ENCODE measurements at regions not wholly inside any gene's neighbourhood (a gene's known extent, or its start where the extent isn't known, plus 50 kb on each side); places are given as distances from the start of the nearest gene placed in this dataset.
"Not testable (repeated sequence)": the region's sequence is repeated elsewhere in the genome, so short reads cannot be mapped to it uniquely, and the experiment has no call there.

DNA sequence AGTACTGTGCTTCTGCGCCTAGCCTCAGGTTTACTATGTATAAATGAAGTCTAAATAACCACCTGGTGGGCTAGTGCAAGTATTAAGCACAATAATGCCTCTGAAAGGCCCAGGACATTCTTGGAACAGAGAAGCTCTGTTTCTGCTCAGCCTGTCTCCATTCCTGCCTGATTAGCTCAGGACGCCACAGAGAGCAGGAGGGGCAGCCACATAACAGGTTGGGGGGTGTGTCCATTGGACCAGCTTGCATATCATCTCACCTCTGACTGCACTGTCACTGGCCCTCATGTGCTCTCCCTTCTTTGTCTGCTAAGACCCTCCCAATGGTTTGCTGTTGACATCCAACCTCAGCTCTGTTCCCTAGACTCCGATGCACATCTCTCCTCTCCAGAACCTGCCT, 52.8 kb upstream of the IKZF1 start:
- DNase-seq, result no peak

DNA sequence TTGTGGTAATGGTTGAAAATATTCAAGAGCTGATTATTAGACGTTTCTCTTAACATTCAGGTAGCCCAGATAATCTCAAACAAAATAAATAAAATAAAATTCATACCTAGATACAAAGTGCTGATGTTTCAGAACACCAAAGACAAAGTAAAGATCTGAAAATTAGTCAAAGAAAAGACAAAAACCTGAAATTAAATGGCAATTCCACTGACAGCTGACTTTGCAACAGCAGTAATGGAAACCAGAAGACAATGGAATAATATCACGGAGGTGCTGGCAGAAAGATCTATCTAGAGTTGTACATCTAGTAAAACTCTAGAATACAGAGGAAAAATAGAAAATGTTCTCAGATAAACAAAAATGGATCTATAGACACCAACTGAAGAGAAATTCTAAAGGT, 58.0 kb upstream of the IKZF1 start:
- no peak for DNase-seq

DNA sequence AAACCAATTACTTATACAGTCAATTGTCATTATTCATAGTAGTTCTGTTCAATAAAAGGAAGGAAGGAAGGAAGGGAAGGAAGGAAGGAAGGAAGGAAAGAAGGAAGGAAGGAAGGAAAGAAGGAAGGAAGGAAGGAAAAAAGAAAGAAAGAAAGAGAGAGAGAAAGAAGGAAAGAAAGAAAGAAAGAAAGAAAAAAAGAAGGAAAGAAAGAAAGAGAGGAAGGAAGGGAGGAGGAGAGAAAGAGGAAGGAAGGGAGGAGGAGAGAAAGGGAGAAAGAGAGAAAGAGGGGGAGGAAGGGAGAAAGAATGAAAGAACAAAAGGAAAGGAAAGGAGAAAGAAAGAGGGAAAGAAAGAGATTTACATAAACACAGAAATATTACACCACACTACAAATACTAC, 62.4 kb upstream of the IKZF1 start:
- not testable (repeated sequence) for DNase-seq

DNA sequence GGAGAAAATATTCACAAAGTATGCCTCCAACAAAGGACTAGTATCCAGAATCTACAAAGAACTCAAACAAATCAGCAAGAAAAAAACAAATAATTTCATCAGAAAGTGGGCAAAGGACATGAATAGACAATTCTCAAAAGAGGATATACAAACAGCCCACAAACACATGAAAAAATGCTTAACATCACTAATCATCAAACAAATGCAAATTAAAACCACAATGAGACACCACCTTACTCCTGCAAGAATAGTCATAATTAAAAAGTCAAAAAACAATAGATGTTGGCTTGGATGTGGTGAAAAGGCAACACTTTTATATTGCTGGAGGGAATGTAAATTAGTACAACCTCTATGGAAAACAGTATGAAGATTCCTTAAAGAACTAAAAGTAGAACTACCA, 63.8 kb upstream of the IKZF1 start:
- DNase-seq, result not testable (repeated sequence)

DNA sequence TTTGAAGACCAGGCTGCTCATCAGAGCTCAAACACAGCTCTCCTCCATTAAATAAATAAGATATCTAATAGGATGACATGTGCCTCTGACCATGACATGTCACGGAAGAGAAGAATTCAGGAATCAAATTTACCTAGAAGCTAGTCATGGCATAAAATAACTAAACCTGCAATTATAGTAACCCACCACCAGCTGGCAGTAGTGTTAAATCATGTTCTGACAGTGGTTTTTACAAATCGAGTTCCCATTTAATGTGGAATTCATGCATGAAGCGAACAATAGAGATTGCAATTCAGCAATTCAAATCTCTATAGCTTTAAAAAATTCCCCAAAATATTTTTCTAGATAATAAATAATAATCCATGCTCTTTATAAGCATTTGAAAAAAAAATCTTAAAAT, 74.6 kb upstream of the IKZF1 start:
- DNase-seq, result no peak

DNA sequence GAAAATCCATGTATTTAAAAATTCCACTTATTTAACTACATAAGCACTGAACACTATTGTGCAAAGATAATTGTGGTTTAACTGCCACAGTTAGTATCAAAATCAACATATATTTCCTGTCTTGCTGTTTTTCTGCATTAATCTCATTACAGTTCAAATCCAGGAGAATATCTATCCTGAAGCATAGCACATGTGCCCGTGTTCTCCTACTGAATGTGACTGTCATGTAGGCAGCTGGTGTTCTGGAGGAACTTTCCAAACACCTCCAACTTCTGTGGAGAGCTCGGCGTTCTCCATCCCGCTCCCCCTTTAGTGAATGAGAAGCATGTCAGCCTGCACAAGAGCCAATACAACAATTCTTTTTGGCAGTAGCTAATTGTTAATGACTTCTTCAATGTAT, 76.4 kb upstream of the IKZF1 start:
- no peak for DNase-seq

DNA sequence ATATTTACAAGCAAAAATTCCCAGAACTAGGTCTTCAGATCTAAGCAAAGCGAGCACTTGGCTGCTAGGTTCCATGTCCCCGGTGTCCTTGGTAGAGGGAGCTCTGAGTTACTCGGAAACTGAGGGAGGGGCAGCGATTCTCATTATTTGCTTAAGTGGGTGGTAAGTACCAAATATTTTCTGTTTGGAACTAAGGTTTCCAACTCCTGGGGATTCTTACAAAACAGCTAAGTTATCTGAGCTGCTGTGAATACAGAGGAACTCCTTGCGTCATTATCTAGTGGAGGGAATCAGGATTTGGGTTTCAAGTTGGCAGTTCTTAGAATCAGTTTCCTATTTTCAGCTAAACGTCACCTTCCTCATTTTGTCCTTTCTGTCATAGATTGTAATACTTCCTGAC, 76.8 kb upstream of the IKZF1 start:
- no peak for DNase-seq

DNA sequence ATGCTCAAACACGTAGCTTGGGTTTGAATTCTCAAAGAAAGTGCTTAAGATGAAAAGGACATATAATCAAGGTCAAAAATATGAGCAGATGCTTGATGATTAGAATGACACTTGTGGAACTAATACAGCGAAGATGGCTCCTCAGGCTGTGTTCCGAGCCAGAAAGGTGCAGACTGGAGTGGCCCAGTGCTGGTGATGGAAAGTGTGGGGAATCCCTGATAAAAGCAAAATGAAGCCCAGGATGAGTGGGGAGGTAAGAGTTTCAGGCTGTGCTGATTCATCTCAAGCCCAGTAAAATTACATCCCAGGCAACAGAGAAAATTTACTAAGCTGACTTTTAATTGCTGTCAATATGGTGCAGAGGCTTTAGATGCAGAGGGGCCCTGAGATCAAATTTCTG, 77.8 kb upstream of the IKZF1 start:
- DNase-seq, result no peak

DNA sequence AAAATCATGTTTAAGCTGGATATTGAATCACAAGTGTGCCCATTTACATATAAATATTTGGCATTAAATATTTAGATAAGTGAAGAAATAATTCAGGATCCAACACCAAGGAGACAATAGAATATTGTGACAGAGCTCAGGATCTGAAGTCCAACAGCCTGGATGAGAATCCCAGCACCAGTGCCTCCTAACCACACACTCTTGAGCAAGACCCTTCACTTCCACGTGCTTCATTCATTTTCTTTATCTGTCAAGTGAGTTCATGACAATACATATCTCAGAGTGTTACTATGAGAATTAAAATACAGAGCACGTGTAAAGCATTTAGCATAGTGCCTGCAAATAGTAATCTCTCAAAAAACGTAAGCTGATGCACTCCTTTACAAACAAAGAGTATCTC, 78.4 kb upstream of the IKZF1 start:
- DNase-seq, result no peak

DNA sequence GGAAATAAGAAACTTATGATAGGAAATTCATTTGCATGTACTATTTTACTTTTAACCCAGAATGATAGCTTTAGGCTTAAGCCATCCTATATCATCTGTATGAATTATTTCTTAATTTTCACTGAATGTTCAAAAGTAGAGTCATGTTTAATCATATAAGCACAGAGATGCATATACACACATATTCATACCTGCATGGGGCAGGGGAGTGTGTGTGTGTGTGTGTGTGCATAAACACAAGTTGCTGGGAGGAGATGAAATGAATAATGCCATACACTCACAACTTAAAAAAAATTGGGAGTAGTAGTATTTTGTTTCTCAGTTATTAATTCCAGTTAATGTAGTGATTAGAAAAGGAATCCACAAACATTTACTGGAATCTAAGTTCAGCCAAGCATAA, 83.1 kb upstream of the IKZF1 start:
- no peak for DNase-seq

DNA sequence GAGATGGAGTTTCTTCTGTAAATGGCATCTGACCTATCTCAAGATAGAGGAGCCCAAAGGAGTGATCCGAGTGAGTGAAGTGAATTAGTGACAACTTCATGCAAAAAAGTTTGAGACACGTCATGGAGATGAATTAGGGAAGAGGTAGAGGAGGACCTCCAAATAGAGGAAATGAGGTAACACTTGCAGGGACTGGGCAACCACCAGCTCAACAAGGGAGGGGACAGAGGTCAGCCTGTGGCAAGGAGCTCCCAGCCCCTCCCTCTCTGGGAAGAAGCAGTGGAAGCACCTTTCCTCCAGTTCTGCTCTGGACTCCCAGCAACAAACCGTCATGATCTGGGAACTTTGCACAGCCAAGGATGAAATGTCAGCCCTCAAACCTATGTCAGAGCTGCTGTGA, 83.5 kb upstream of the IKZF1 start:
- DNase-seq, result no peak

DNA sequence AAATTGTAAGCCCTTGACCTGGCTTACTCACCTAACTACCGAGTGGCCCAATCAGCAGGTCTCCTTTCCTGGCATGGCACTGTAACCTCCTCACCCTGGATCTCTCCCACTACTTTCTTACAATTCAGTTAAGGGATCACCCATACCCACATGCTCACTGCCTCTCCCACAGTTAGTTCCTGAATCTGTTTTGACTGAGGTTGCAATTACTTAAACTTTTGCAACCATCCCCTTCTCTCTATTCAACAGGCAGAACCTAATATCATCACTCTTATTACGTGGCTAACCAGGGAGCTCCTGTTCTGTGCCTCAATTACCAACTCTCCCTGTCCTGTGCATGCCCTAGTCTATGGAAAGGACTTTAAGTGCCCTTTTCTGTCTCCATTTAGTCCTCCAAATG, 84.2 kb upstream of the IKZF1 start:
- DNase-seq, result no peak

DNA sequence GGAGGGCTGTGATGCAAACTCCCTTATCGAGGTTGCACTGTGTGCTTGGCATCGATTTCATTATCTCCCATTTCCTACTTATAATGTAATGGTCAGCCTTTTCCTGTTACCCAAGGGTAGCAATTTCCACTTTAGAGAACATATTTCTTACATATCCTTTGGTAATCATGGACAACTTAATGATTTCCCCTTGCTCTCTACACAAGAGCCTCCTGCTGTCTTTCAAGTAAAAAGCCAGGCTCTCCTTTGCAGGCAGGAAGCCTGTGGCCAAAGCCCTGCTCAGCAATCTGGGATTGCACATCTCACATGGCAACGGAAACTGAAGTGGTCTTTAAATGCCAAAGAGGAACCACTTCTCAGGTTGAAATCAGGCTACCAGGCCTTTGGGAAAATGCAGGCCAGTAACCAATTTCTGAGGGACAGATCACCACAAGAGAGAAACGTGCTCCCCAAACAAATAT, 86.7 kb upstream of the IKZF1 start:
- no peak for DNase-seq

DNA sequence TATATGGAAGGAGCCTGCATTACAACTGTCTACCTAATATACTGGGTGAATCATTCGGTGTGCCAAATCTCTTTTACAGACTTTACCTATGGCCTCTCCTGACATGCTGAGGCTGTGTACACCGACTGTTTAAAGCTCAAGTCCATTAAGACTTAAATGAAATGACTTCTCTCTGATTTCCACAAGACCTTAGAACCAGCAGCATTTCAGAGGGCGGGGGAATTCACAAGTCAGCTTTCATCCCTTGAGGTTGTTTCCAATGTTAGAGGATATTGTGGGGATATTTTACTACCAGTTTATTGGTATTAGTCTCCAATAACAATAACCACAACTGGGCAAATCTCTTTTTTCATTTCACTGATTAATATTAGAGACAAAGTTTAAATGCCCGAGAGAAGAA, 87.1 kb upstream of the IKZF1 start:
- DNase-seq, result no peak

DNA sequence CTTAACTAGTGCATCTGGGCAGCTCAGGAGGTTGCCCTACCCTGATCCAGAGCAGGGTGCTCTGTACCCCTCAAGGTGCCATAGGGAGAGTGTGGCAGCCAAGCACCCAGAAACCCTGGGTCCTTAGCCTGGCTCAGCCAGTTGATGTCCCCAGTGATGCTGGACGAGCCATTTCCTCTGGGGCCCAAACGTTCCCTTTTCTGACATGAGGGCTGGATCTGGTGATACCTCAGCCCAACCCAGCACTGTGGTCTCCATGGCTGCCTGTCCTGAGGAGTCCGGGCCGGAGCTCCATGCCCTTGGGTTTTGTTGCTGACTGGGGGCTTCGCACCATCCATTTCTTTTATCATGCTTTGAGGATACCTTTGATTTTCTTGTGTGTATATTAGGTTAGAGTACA, 87.9 kb upstream of the IKZF1 start:
- DNase-seq, result no peak

DNA sequence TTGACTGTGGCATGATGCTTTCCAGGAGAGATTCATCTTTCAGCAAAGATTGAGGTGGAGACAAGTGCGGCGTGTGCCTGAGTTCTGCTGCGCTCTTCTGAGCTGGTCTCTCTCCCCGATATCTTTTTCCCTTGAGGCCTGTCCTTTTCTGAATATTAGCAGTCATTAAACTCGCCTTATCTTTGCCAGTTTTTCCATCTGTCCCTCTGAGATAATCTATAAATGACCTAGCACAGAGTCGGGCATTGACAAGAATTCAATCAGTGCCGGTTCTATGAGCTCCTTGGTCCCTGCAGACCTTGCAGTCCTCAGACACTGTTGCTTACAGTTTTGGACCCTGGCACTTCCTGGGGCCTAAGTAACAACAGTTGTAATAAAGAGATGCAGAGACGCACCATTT, 89.7 kb upstream of the IKZF1 start:
- DNase-seq, result no peak

DNA sequence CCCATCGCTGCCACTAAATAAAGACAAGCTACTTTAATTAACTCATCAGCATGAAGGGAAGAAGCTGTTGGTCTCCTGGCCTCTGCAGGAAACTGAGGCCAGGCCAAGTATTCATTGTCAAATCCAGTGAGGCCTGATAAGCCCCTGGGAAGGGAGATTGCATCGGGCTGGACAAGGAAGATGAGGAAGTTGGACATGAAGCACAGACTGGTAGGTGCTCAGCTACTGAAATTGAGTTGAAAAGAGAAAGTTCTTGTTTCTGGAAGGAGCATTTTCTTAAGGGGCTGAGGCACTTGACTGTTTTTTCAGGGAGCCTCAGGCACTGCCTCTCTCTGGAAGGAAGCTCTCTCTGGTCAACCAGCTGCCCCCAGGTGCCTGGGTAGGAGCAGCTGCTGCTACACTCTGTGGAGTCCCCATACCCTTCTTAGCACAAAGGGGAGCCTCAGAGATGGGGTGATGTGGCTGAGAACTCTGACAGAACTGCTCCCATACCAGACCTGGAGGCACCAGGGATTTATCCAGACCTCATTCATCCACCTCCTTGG, 90.3 kb upstream of the IKZF1 start:
- no peak for DNase-seq

DNA sequence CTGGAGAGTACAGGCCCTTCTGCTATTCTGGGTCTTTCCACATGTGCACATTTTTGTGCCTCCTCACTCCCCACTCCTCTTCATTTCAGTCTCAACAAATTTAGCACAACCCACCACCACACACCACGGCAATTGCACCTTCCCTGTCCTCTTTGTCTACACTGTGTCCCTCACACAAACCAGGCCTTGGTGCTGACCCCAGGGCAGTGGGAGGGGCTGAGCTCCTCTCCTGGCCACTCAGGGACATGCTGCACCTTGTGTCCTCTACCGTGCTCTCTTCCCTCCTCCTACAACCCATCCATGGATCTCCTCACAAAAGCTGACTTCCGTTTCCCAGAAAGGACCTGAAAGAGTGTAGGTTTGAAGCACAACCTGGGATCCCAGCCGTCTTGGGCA, 90.9 kb upstream of the IKZF1 start:
- no peak for DNase-seq

DNA sequence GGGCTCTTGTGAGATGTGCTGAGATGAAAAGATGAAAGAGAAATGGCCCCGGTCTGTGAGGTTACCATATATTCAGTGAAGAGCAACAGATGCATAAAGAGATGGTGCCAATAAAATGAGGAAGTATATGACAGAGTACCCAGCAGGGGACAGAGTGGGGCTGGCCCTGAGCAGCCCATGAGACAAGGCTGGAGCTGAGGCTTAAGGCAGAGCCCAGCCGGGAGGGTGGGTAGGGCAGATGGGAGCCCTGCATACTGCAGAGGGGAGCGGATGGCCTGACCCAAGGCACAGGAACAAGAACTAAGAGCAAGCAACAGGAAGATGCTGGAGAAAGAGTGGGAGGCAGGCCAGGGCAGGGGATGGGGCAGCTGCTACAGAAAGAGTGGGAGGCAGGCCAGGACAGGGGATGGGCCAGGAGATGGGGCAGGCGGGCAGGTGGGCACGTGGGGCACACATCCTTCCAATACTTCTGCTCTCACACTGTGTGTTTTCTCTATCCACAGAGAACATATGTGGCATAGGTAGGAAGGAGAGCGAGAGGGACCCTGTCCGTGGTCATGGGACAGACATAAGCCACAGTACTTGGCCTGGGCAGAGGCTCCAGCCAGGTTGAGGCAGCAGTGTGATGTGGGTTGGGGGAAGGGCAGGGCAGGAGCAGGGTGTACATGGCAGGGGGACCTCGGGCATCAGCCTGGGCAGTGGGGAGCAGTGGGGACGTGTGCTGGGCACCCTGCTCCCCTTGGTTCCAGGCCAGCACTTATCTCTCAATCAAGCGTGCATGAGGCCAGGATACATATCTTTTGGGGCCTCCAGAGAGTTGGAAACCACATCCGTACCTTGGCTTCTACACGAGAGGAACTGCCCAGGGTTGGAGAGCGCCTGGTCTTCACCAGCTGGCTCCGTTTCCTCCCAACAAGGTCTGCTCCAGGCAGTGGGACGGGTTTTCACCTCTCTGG, 91.6 kb upstream of the IKZF1 start:
- DNase-seq, result no peak

DNA sequence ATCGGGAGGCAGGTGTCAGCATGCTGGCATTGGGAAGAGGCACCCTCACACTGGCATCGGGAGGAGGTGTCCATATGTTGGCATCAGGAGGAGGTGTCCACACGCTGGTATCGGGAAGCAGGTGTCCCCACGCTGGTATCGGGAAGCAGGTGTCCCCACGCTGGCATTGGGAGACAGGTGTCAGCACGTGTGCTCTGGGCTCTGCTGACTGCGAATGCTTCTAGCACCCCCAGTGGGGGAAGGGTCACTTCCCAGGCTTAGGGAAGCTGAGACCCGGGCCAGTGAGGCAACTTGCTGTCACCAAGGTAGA, 92.5 kb upstream of the IKZF1 start:
- DNase-seq, result no peak

DNA sequence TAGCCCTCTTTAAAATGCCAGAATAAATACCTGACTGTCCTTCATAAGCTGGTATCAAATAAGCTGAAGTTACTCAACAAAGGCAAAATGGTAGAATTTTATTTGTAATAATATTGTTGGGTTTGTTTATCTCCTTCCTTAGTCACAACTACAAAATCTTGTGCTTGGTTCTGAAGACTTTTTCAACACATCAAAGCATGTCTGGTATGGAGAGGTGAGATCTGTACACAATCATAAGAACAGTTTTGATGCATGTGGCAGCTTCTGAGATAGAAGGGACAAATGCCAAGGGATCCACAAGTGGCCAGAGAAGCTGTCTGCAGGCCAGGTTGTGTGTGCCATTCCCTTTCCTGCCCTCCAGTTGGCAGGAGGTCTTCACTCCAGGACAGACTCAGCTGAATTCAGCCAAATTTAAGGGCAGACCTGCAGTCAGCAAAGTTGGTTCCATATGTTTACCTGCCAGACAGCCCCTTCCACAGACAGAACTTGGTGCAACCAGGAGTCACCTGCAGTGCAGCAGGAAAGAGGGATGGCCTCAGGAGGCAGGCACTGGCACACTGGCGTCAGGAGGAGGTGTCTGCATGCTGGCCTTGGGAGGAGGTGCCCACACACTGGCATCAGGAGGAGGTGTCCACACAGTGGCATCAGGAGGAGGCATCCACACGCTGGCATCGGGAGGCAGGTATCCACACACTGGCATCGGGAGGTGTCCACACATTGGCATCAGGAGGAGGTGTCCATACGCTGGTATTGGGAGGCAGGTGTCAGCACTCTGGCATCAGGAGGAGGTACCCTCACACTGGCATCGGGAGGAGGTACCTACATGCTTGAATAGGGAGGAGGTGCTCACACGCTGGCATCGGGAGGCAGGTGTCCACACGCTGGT, 93.1 kb upstream of the IKZF1 start:
- no peak for DNase-seq

DNA sequence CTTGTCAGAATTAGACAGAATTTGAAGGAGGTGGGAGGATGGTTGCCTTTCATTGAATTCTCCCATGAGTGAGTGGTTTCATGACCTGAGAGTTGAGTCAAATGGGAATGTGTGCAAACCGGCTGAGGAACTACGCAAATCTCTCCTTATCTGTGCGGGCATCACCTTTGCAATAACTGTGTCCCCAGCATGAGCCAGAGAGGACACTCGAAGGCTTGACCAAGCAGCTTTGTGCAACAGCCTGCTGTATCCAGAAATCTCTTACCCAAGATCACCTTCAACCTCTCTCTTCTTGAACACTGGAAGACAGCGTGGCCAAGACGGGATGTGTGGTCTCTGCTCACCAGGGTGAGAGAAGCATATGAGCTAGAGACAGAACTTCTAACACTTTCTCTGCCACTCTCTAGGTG, 93.8 kb upstream of the IKZF1 start:
- no peak for DNase-seq

Data from nucleus accumbens (tissue), 56 donors.